ENCODE measurements at regions not wholly inside any gene's neighbourhood (a gene's known extent, or its start where the extent isn't known, plus 50 kb on each side); places are given as distances from the start of the nearest gene placed in this dataset.

- WGBS (ENCODE audit: low lambda C conversion rate), result 13% methylated on average over 5 of the region's 6 CpGs
- no peaks in the 10 kb centered on the region for H4K20me1 ChIP-seq (ENCODE audit: insufficient read depth, low read length)
- H2AFZ ChIP-seq (ENCODE audit: low read length), result no peak overlapping the region
- POLR2A ChIA-PET, result no interaction called here
- no peaks in the 10 kb centered on the region for H3K79me2 ChIP-seq (ENCODE audit: insufficient read depth, low read length)
- no peak overlapping the region for H3K4me2 ChIP-seq (ENCODE audit: low read depth, low read length)
- in situ Hi-C loops (cut with HindIII; ENCODE audit: extremely low pct_ligation_motif_present, low pct_unique_long_range_greater_than_20kb), result no loop called here
- DNase-seq (ENCODE audit: low spot score) (no peak), ATAC-seq (no peak), FAIRE-seq (no peak)
- H3K27me3 ChIP-seq (ENCODE audit: control insufficient read depth in 1 of 2, insufficient read depth in 2 of 2, low read length in 2 of 2), result peaks cover 0 to 4% of the 10 kb centered on the region in 2 experiments; a peak in 2 of 5 replicates
- no peaks in the 10 kb centered on the region for H3K4me1 ChIP-seq (ENCODE audit: insufficient read depth, low read length)
- no peaks in the 10 kb centered on the region for H3K36me3 ChIP-seq (replicated peaks in 1 of 2; ENCODE audit: control insufficient read depth in 1 of 2, insufficient read depth in 2 of 2, low read length in 2 of 2)
- BruUV-seq (replicated peaks), result no TSS peak
- no peak overlapping the region for H3K9ac ChIP-seq (ENCODE audit: insufficient read depth, low read depth, low read length)
- intact Hi-C loops (cut with micrococcal nuclease; ENCODE audit: unreplicated experiment), result no loop called here
- no peaks in the 10 kb centered on the region for H3K9me3 ChIP-seq (ENCODE audit: low read length)
- TF ChIP-seq ZNF547 (CRISPR knock-in tag; IDR thresholded peaks at IDR 0.05) (no peak), ZNF431 (CRISPR knock-in tag; IDR thresholded peaks at IDR 0.05; ENCODE audit: borderline replicate concordance, low read depth) (no peak), MLLT10 (CRISPR knock-in tag; IDR thresholded peaks at IDR 0.05) (no peak), REL (CRISPR knock-in tag; conservative IDR thresholded peaks at IDR 0.05) (no peak), ZC3H13 (CRISPR knock-in tag; IDR thresholded peaks at IDR 0.05) (no peak), ZNF619 (CRISPR knock-in tag; IDR thresholded peaks at IDR 0.05) (no peak)
- TF ChIP-seq, protein P1, sequence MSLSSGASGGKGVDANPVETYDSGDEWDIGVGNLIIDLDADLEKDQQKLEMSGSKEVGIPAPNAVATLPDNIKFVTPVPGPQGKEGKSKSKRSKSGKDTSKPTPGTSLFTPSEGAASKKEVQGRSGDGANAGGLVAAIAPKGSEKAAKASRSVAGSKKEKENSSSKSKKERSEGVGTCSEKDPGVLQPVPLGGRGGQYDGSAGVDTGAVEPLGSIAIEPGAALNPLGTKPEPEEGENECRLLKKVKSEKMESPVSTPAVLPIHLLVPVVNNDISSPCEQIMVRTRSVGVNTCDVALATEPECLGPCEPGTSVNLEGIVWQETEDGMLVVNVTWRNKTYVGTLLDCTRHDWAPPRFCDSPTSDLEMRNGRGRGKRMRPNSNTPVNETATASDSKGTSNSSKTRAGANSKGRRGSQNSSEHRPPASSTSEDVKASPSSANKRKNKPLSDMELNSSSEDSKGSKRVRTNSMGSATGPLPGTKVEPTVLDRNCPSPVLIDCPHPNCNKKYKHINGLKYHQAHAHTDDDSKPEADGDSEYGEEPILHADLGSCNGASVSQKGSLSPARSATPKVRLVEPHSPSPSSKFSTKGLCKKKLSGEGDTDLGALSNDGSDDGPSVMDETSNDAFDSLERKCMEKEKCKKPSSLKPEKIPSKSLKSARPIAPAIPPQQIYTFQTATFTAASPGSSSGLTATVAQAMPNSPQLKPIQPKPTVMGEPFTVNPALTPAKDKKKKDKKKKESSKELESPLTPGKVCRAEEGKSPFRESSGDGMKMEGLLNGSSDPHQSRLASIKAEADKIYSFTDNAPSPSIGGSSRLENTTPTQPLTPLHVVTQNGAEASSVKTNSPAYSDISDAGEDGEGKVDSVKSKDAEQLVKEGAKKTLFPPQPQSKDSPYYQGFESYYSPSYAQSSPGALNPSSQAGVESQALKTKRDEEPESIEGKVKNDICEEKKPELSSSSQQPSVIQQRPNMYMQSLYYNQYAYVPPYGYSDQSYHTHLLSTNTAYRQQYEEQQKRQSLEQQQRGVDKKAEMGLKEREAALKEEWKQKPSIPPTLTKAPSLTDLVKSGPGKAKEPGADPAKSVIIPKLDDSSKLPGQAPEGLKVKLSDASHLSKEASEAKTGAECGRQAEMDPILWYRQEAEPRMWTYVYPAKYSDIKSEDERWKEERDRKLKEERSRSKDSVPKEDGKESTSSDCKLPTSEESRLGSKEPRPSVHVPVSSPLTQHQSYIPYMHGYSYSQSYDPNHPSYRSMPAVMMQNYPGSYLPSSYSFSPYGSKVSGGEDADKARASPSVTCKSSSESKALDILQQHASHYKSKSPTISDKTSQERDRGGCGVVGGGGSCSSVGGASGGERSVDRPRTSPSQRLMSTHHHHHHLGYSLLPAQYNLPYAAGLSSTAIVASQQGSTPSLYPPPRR (CRISPR knock-in tag; IDR thresholded peaks at IDR 0.05; ENCODE audit: borderline replicate concordance), result no peak
- TF ChIP-seq, protein P2, sequence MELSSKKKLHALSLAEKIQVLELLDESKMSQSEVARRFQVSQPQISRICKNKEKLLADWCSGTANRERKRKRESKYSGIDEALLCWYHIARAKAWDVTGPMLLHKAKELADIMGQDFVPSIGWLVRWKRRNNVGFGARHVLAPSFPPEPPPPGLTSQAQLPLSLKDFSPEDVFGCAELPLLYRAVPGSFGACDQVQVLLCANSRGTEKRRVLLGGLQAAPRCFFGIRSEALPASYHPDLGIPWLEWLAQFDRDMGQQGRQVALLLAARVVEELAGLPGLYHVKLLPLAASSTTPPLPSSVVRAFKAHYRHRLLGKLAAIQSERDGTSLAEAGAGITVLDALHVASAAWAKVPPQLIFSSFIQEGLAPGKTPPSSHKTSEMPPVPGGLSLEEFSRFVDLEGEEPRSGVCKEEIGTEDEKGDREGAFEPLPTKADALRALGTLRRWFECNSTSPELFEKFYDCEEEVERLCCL (CRISPR knock-in tag; IDR thresholded peaks at IDR 0.05; ENCODE audit: borderline replicate concordance), result no peak
- TF ChIP-seq, protein P3, sequence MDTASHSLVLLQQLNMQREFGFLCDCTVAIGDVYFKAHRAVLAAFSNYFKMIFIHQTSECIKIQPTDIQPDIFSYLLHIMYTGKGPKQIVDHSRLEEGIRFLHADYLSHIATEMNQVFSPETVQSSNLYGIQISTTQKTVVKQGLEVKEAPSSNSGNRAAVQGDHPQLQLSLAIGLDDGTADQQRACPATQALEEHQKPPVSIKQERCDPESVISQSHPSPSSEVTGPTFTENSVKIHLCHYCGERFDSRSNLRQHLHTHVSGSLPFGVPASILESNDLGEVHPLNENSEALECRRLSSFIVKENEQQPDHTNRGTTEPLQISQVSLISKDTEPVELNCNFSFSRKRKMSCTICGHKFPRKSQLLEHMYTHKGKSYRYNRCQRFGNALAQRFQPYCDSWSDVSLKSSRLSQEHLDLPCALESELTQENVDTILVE (CRISPR knock-in tag; IDR thresholded peaks at IDR 0.05), result no peak
- no peak overlapping the region for H3K4me3 ChIP-seq (replicated peaks in 1 of 3; ENCODE audit: insufficient read depth in 1 of 3, low read depth in 2 of 3, low read length in 3 of 3)
- CTCF ChIA-PET (ENCODE audit: low intra/inter-chr PET ratio, low total read pairs), result no interaction called here
- no peak overlapping the region for H3K27ac ChIP-seq (ENCODE audit: extremely low read length, insufficient read depth, low read length)
Observed at GRCh38 chr6:106005954-106006353, 80.2 kb upstream of the PRDM1 start.
